Caki2 (cell line): ENCODE measurements at regions not wholly inside any gene's neighbourhood (a gene's known extent, or its start where the extent isn't known, plus 50 kb on each side); places are given as distances from the start of the nearest gene placed in this dataset.

Source experiments
- DNase-seq: peaks from one replicate; pipeline ENCODE4 v3.0.0-alpha.2; 2015; ENCODE audit warnings: low read depth
- in situ Hi-C: cut with HindIII; loops from 2 replicates; pipeline ENCODE4 v1.10.0; 2016; ENCODE audit warnings: low sequenced_read_pairs, low pct_unique_long_range_greater_than_20kb, mixed read lengths

- DNase-seq, result no peak
- in situ Hi-C loops, result no loop called here
These were observed 75.0 kb downstream of the PTPDC1 start for GRCh38 chr9:94159069-94159939.

- in situ Hi-C loops, result no loop called here
- DNase-seq, result no peak
These were observed 76.6 kb downstream of the PTPDC1 start for GRCh38 chr9:94160594-94161501.

- in situ Hi-C loops, result no loop called here
- DNase-seq, result no peak
These were observed 77.4 kb downstream of the PTPDC1 start for GRCh38 chr9:94161673-94162072.

- no peak for DNase-seq
- in situ Hi-C loops, result no loop called here
These were observed 80.7 kb downstream of the PTPDC1 start for GRCh38 chr9:94164806-94165549.

GRCh38 chr9:94165592-94166235 lies 81.5 kb downstream of the PTPDC1 start:
- DNase-seq, result peak; percentile 100
- in situ Hi-C loops, result no loop called here

GRCh38 chr9:94166236-94166975 lies 82.1 kb downstream of the PTPDC1 start:
- peak; percentile 99 for DNase-seq
- in situ Hi-C loops, result no loop called here

- in situ Hi-C loops, result no loop called here
- DNase-seq, result no peak
These were observed 82.7 kb downstream of the PTPDC1 start for GRCh38 chr9:94166976-94167346.

- in situ Hi-C loops, result no loop called here
- no peak for DNase-seq
These were observed 83.2 kb downstream of the PTPDC1 start for GRCh38 chr9:94167376-94167890.

GRCh38 chr9:94168203-94169000 lies 84.1 kb downstream of the PTPDC1 start:
- in situ Hi-C loops, result no loop called here

GRCh38 chr9:94169968-94170367 lies 85.7 kb downstream of the PTPDC1 start:
- DNase-seq, result no peak
- in situ Hi-C loops, result no loop called here

More at GRCh38 chr9:94168203-94169000, 84.1 kb downstream of the PTPDC1 start:
- DNase-seq, result no peak

GRCh38 chr9:94173632-94174031 lies 85.5 kb upstream of the ZNF169 start:
- in situ Hi-C loops, result no loop called here
- no peak for DNase-seq

GRCh38 chr9:94174164-94174563 lies 84.9 kb upstream of the ZNF169 start:
- DNase-seq, result no peak
- in situ Hi-C loops, result no loop called here

GRCh38 chr9:94175669-94176068 lies 83.4 kb upstream of the ZNF169 start:
- no peak for DNase-seq
- in situ Hi-C loops, result no loop called here

GRCh38 chr9:94176608-94177007 lies 82.5 kb upstream of the ZNF169 start:
- in situ Hi-C loops, result no loop called here

GRCh38 chr9:94178927-94179326 lies 80.2 kb upstream of the ZNF169 start:
- in situ Hi-C loops, result no loop called here
- no peak for DNase-seq

More at GRCh38 chr9:94176608-94177007, 82.5 kb upstream of the ZNF169 start:
- no peak for DNase-seq

- DNase-seq, result no peak
- in situ Hi-C loops, result no loop called here
These were observed 77.5 kb upstream of the ZNF169 start for GRCh38 chr9:94181408-94182181.
